NCI-H2196 treated with DMSO at 0.1 percent for 48 hours (cell line): ENCODE measurements at regions not wholly inside any gene's neighbourhood (a gene's known extent, or its start where the extent isn't known, plus 50 kb on each side); places are given as distances from the start of the nearest gene placed in this dataset.

ENCODE experiments used
- DNase-seq: peaks from one replicate; lab custom pipeline; 2025; ENCODE audit not compliant: unreplicated experiment; lab: John Stamatoyannopoulos, UW

- DNase-seq: no peak
Observed at GRCh38 chr4:74878323-74878722, 54.6 kb upstream of the PARM1 start.

- no peak for DNase-seq
Observed at GRCh38 chr4:74875451-74875850, 57.5 kb upstream of the PARM1 start.

- DNase-seq: peak; percentile 2
Observed at GRCh38 chr4:74874753-74875367, 58.1 kb upstream of the PARM1 start.

GRCh38 chr4:74873545-74874301 lies 59.2 kb upstream of the PARM1 start:
- no peak for DNase-seq

GRCh38 chr4:74858921-74859562 lies 64.7 kb upstream of the BTC start:
- no peak for DNase-seq

GRCh38 chr4:74855879-74856278 lies 61.6 kb upstream of the BTC start:
- no peak for DNase-seq

GRCh38 chr4:74848774-74849173 lies 54.5 kb upstream of the BTC start:
- DNase-seq: no peak

GRCh38 chr4:74845834-74846233 lies 51.5 kb upstream of the BTC start:
- DNase-seq: no peak
